Heart left ventricle (tissue), 16 donors: ENCODE measurements at regions not wholly inside any gene's neighbourhood (a gene's known extent, or its start where the extent isn't known, plus 50 kb on each side); places are given as distances from the start of the nearest gene placed in this dataset.

Experiments used
- ATAC-seq, 4 donors: fragments of 200-7000 bp; cut with Tn5 transposase; one replicate each; pipeline ENCODE4 v1.9.1; 2020 to 2022; ENCODE audit warnings: moderate library complexity in 4 of 4, mild to moderate bottlenecking in 3 of 4, moderate number of reproducible peaks in 1 of 4
- DNase-seq, 5 donors: peaks; one replicate each; pipeline ENCODE4 v3.0.0-alpha.2; 2020
- H3K27ac ChIP-seq, 12 donors: fragments of 200-600 bp; sonication (generic) in 4 of 12; one replicate each; pipeline versions ENCODE4 v1.5.0 to v1.8.0; 2016 to 2022; ENCODE audit warnings: mild to moderate bottlenecking in 2 of 12
- H3K27me3 ChIP-seq, 9 donors: fragments of 200-600 bp; sonication (generic) in 2 of 9; one replicate each; pipeline versions ENCODE4 v1.5.1 to v1.8.0; 2016 to 2022; ENCODE audit warnings: mild to moderate bottlenecking in 3 of 9
- H3K36me3 ChIP-seq, 9 donors: fragments of 200-600 bp; sonication (generic) in 2 of 9; one replicate each; pipeline versions ENCODE4 v1.5.0 to v1.8.0; 2018 to 2022; ENCODE audit warnings: mild to moderate bottlenecking in 2 of 9
- H3K4me1 ChIP-seq, 12 donors: fragments of 200-600 bp; sonication (generic) in 4 of 12; one replicate each; pipeline versions ENCODE4 v1.5.0 to v1.8.0; 2016 to 2022; ENCODE audit warnings: mild to moderate bottlenecking in 3 of 12
- H3K4me3 ChIP-seq, 12 donors: fragments of 200-600 bp; sonication (generic) in 4 of 12; one replicate each; pipeline versions ENCODE4 v1.5.0 to v1.8.0; 2017 to 2022; ENCODE audit warnings: mild to moderate bottlenecking in 9 of 12, moderate library complexity in 4 of 12
- H3K9me3 ChIP-seq, 12 donors: fragments of 200-600 bp; sonication (generic) in 4 of 12; one replicate each; pipeline versions ENCODE4 v1.5.0 to v1.8.0; 2016 to 2022; ENCODE audit warnings: mild to moderate bottlenecking in 1 of 12
- CTCF ChIP-seq, 12 donors: fragments of 200-600 bp; sonication (generic) in 4 of 12; IDR thresholded peaks; one replicate each; pipeline versions ENCODE4 v1.5.0 to v1.8.0; 2018 to 2022; ENCODE audit warnings: antibody characterized with exemption in 12 of 12, mild to moderate bottlenecking in 5 of 12
- POLR2A ChIP-seq, 2 donors: fragments of 450-650 bp; IDR thresholded peaks; one replicate each; pipeline ENCODE4 v1.6.1; 2017; ENCODE audit warnings: antibody characterized with exemption in 2 of 2, mild to moderate bottlenecking in 2 of 2, moderate library complexity in 2 of 2
- WGBS, 4 donors: extraction: QIAGEN DNeasy Blood & Tissue Kit in 2 of 4; methylation state at CpG; one replicate each; pipeline versions ENCODE4 v1.1.5 to v1.1.7; 2013 to 2018; 5-methylcytosine and 5-hydroxymethylcytosine counted together
- intact Hi-C, 10 donors: fragments of 100-400 bp; cut with DNase I; formaldehyde crosslinking; loops; one replicate each; pipeline versions ENCODE4 v1.11.1 to v1.14.2; 2022
- donor health status: ischemic (EF 13 %, LVEDD 7.1; RV severe dilation, severe dysfunction).
- donor health status: healthy with polysubstance abuse.
- donor health status: DM: no; HTN: yes; CAD: no.
- donor health status: DM: no; HTN: no; CAD: no.
- donor health status: ischemic (EF 25% LVEDD 6.9; RV normal size, moderate dysfunction).
- donor health status: ischemic (EF 25% LVEDD 5.7; RV mildly dilated, moderate dysfunction).
- donor health status: healthy.
- donor health status: DM: yes; HTN: yes; CAD: no.
- donor health status: ischemic (EF 35%, LVEDD 5.7; RV mildly dilated, moderate dysfunction).
- donor health status: nonischemic (EF 11% LVEDD 7.7; RV severe dilation, severe dysfunction).
- donor health status: DM: yes; HTN: yes; CAD: no.
- donor health status: PGD.
- donor health status: ischemic (EF 29% LVEDD 5.4; RV normal size, mild dysfunction).
- donor health status: nonischemic (EF 23%, LVEDD 6.1; RV moderate dilation, normal function).

- no peak for TF ChIP-seq CTCF (IDR thresholded peaks at IDR 0.05)
- TF ChIP-seq POLR2A (IDR thresholded peaks at IDR 0.05) = no peak
- 85 to 99% (median 96%) methylated on average over 4 of the region's 4 CpGs for WGBS, 4 donors
- ATAC-seq = no peak
Observed at GRCh38 chr15:96186105-96186504, 144.4 kb upstream of the NR2F2 start.

GRCh38 chr15:96187341-96188305, 142.9 kb upstream of the NR2F2 start:
- ATAC-seq (no peak), DNase-seq (no peak)
- WGBS, 4 donors = 54 to 70% (median 64%) methylated on average over 10 of the region's 10 CpGs
- Histone ChIP-seq H3K9me3 (no peaks in the 10 kb centered on the region), H3K4me3 (no peak overlapping the region), H3K27me3 (no peaks in the 10 kb centered on the region), H3K27ac (no peak overlapping the region), H3K36me3 (no peaks in the 10 kb centered on the region), H3K4me1 (peaks cover 0 to 2% (median 0%) of the 10 kb centered on the region in 12 donors)
- TF ChIP-seq CTCF (IDR thresholded peaks at IDR 0.05) (no peak), POLR2A (IDR thresholded peaks at IDR 0.05) (no peak)
- intact Hi-C loops = no loop called here

More at GRCh38 chr15:96186105-96186504, 144.4 kb upstream of the NR2F2 start:
- Histone ChIP-seq H3K9me3 (no peaks in the 10 kb centered on the region), H3K27ac (no peak overlapping the region), H3K36me3 (no peaks in the 10 kb centered on the region), H3K4me1 (peaks cover 0 to 13% (median 0%) of the 10 kb centered on the region in 12 donors), H3K27me3 (no peaks in the 10 kb centered on the region), H3K4me3 (no peak overlapping the region)
- no peak for DNase-seq
- intact Hi-C loops = no loop called here

GRCh38 chr15:96197721-96198120, 132.8 kb upstream of the NR2F2 start:
- Histone ChIP-seq H3K36me3 (no peaks in the 10 kb centered on the region), H3K9me3 (no peaks in the 10 kb centered on the region), H3K27ac (no peak overlapping the region), H3K27me3 (peaks cover 0 to 5% (median 0%) of the 10 kb centered on the region in 9 donors), H3K4me1 (no peaks in the 10 kb centered on the region), H3K4me3 (no peak overlapping the region)
- no peak for TF ChIP-seq CTCF (IDR thresholded peaks at IDR 0.05)
- TF ChIP-seq POLR2A (IDR thresholded peaks at IDR 0.05) = no peak
- ATAC-seq = no peak
- 94 to 100% (median 96%) methylated on average over 1 of the region's 1 CpG for WGBS, 4 donors
- intact Hi-C loops = loop anchor here in 1 of 10 donors (10.0 kb wide), 1 partner anchor 97 kb away; no protein-coding TSS in a partner anchor
- no peak for DNase-seq

DNA sequence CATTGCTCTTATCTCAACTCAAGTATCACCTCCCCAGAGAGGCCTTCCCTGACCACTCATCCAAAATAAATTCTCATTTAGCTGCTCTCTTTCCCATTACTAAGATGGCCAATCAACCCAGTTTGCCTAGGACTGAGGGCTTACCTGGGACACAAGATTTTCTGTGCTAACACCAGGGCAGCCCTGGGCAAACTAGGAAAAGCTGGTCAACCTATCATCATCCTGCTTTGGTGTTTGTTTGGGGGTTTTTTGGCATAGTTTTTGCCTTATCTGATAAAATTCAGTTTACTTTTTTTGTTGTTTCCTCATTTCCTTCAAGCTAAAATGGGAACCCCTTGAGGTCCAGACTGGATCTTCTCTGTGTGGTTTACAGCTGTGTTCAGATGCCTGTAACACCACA, 131.4 kb upstream of the NR2F2 start:
- Histone ChIP-seq H3K36me3 (no peaks in the 10 kb centered on the region), H3K9me3 (no peaks in the 10 kb centered on the region), H3K4me3 (no peak overlapping the region), H3K27ac (no peak overlapping the region), H3K27me3 (peaks cover 0 to 5% (median 0%) of the 10 kb centered on the region in 9 donors), H3K4me1 (no peaks in the 10 kb centered on the region)
- ATAC-seq (no peak), DNase-seq (no peak)
- TF ChIP-seq CTCF (IDR thresholded peaks at IDR 0.05) = no peak
- no peak for TF ChIP-seq POLR2A (IDR thresholded peaks at IDR 0.05)
- intact Hi-C loops = loop anchor here in 1 of 10 donors (10.0 kb wide), 1 partner anchor 96 kb away; no protein-coding TSS in a partner anchor
